CD4-positive, alpha-beta T cell (primary cell): ENCODE measurements at regions not wholly inside any gene's neighbourhood (a gene's known extent, or its start where the extent isn't known, plus 50 kb on each side); places are given as distances from the start of the nearest gene placed in this dataset.

ENCODE experiments used
- ATAC-seq: fragments of 200-7000 bp; cut with Tn5 transposase; one replicate; pipeline ENCODE4 v1.10.0; 2022; ENCODE audit warnings: mild to moderate bottlenecking; ENCODE audit not compliant: poor library complexity
- CTCF ChIA-PET: fragments of 350-600 bp; sonication (Branson Sonifier 250); formaldehyde crosslinking; loops from one replicate; lab custom pipeline; 2021; ENCODE audit warnings: antibody characterized with exemption, inconsistent platforms; lab: Charles Lee
- POLR2A ChIA-PET: fragments of 350-600 bp; sonication (Branson Sonifier 250); formaldehyde crosslinking; loops from one replicate; lab custom pipeline; 2021; ENCODE audit warnings: antibody characterized with exemption, inconsistent platforms; lab: Charles Lee
- DNase-seq, 14 experiments: peaks; one replicate each; pipeline ENCODE4 v3.0.0-alpha.2; 2013 to 2020; ENCODE audit warnings: mixed read lengths in 2 of 14
- H3K27ac ChIP-seq, 2 donors: one replicate each; pipeline versions ENCODE4 v1.5.1 to v1.7.0; 2013; ENCODE audit warnings: low read length in 2 of 2, low read depth in 1 of 2, mild to moderate bottlenecking in 1 of 2
- H3K27me3 ChIP-seq, 2 experiments: 1 replicate in 1 of 2; 2 replicates in 1 of 2; pipeline versions ENCODE4 v1.6.1 to v1.7.0; 2013; ENCODE audit warnings: low read length in 2 of 2, control low read depth in 1 of 2, mild to moderate bottlenecking in 1 of 2, moderate library complexity in 1 of 2; ENCODE audit not compliant: insufficient read depth in 2 of 2, control insufficient read depth in 1 of 2
- H3K36me3 ChIP-seq: one replicate; pipeline ENCODE4 v1.6.1; 2013; ENCODE audit warnings: low read length, control low read depth; ENCODE audit not compliant: insufficient read depth
- H3K4me1 ChIP-seq: one replicate; pipeline ENCODE4 v1.6.1; 2013; ENCODE audit warnings: low read length, control low read depth; ENCODE audit not compliant: insufficient read depth
- H3K4me3 ChIP-seq: one replicate; pipeline ENCODE4 v1.5.1; 2013; ENCODE audit warnings: mild to moderate bottlenecking, low read length, moderate library complexity
- H3K9me3 ChIP-seq, 2 experiments: 1 replicate in 1 of 2; 2 replicates in 1 of 2; pipeline versions ENCODE4 v1.6.1 to v1.7.0; 2013; ENCODE audit warnings: low read length in 2 of 2, mild to moderate bottlenecking in 2 of 2, control low read depth in 1 of 2, moderate library complexity in 1 of 2; ENCODE audit not compliant: control insufficient read depth in 1 of 2, insufficient read depth in 1 of 2
- H3K27ac Mint-ChIP-seq: one replicate; pipeline ENCODE4 v1.8.0; 2020; ENCODE audit warnings: mixed read lengths
- H3K27me3 Mint-ChIP-seq: one replicate; pipeline ENCODE4 v1.8.0; 2021; ENCODE audit warnings: mixed read lengths
- H3K36me3 Mint-ChIP-seq: one replicate; pipeline ENCODE4 v1.8.0; 2021; ENCODE audit warnings: low read depth, mixed read lengths
- H3K4me1 Mint-ChIP-seq: one replicate; pipeline ENCODE4 v1.8.0; 2021; ENCODE audit warnings: low read depth, mixed read lengths
- H3K4me3 Mint-ChIP-seq: one replicate; pipeline ENCODE4 v1.8.0; 2020; ENCODE audit warnings: mild to moderate bottlenecking, mixed read lengths
- H3K9me3 Mint-ChIP-seq: one replicate; pipeline ENCODE4 v1.8.0; 2020; ENCODE audit warnings: mixed read lengths
- intact Hi-C, 2 experiments: fragments of 100-400 bp; cut with DNase I in 1 of 2; cut with micrococcal nuclease in 1 of 2; formaldehyde crosslinking; loops; one replicate each; pipeline versions ENCODE4 v1.15.1 to v1.9.0; 2023 to 2025; cut with DNase I, micrococcal nuclease
- TF ChIP-seq, protein P1 (sequence below): fragments of 200-600 bp; IDR thresholded peaks from one replicate; pipeline ENCODE4 v1.8.0; 2022; ENCODE audit warnings: antibody characterized with exemption, mild to moderate bottlenecking

DNA sequence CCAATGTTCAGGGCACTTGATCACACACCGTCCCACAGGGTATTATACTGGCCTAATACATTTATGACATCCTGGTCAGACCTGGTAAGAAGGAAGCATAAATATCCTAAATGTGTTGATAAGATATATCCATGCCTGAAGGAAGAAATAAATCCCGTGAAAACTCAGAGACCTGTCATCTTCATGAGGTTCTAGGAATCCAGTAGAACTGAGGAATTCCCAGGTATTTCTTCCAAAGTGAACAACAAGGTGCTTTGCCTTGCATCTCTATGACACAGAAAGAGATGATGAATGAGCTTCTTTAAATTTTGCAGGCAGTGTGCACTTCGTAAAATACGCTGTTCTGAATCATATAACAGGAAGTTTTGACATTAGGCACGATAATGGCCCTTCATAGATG lies 78.1 kb upstream of the VGLL3 start:
- intact Hi-C loops, result no loop called here
- ATAC-seq, result no peak
- no peak overlapping the region for H3K27ac ChIP-seq
- no peaks in the 10 kb centered on the region for H3K36me3 ChIP-seq
- no peaks in the 10 kb centered on the region for H3K27me3 ChIP-seq
- DNase-seq, result no peak
- Mint-ChIP-seq H3K4me1 (no peaks in the 10 kb centered on the region), H3K9me3 (no peaks in the 10 kb centered on the region), H3K27ac (no peak overlapping the region), H3K4me3 (no peak overlapping the region), H3K36me3 (no peaks in the 10 kb centered on the region), H3K27me3 (peaks cover 4% of the 10 kb centered on the region)
- H3K4me3 ChIP-seq, result no peak overlapping the region
- POLR2A ChIA-PET, result no interaction called here
- CTCF ChIA-PET, result no interaction called here
- H3K4me1 ChIP-seq, result no peaks in the 10 kb centered on the region
- no peaks in the 10 kb centered on the region for H3K9me3 ChIP-seq
- TF ChIP-seq, protein P1, sequence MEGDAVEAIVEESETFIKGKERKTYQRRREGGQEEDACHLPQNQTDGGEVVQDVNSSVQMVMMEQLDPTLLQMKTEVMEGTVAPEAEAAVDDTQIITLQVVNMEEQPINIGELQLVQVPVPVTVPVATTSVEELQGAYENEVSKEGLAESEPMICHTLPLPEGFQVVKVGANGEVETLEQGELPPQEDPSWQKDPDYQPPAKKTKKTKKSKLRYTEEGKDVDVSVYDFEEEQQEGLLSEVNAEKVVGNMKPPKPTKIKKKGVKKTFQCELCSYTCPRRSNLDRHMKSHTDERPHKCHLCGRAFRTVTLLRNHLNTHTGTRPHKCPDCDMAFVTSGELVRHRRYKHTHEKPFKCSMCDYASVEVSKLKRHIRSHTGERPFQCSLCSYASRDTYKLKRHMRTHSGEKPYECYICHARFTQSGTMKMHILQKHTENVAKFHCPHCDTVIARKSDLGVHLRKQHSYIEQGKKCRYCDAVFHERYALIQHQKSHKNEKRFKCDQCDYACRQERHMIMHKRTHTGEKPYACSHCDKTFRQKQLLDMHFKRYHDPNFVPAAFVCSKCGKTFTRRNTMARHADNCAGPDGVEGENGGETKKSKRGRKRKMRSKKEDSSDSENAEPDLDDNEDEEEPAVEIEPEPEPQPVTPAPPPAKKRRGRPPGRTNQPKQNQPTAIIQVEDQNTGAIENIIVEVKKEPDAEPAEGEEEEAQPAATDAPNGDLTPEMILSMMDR, result no peak

GRCh38 chr3:87062685-87063084 lies 71.7 kb upstream of the VGLL3 start:
- H3K9me3 ChIP-seq, result no peaks in the 10 kb centered on the region
- no peaks in the 10 kb centered on the region for H3K4me1 ChIP-seq
- ATAC-seq (no peak), DNase-seq (no peak)
- peaks cover 9% of the 10 kb centered on the region for H3K27me3 Mint-ChIP-seq
- POLR2A ChIA-PET, result no interaction called here
- intact Hi-C loops, result no loop called here
- CTCF ChIA-PET, result no interaction called here
- H3K27ac ChIP-seq, result no peak overlapping the region
- no peaks in the 10 kb centered on the region for H3K36me3 Mint-ChIP-seq
- no peaks in the 10 kb centered on the region for H3K36me3 ChIP-seq
- H3K4me3 ChIP-seq, result no peak overlapping the region
- no peaks in the 10 kb centered on the region for H3K27me3 ChIP-seq
- H3K4me1 Mint-ChIP-seq, result no peaks in the 10 kb centered on the region
- peaks cover 6% of the 10 kb centered on the region for H3K9me3 Mint-ChIP-seq
- H3K27ac Mint-ChIP-seq, result no peak overlapping the region
- no peak overlapping the region for H3K4me3 Mint-ChIP-seq
- TF ChIP-seq, protein P1, result no peak

DNA sequence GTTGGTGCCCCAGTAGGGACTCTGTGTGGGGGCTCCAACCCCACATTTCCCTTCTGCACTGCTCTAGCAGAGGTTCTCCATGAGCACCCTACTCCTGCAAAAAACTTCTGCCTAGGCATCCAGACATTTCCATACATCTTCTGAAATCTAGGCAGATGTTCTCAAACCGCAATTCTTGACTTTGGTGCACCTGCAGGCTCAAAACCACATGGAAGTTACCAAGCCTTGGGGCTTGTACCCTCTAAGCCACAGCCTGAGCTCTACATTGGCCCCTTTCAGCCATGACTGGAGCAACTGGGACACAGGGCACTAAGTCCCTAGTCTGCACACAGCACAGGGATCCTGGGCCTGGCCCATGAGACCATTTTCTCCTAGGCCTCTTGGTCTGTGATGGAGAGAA lies 66.5 kb upstream of the VGLL3 start:
- H3K9me3 Mint-ChIP-seq, result peaks cover 9% of the 10 kb centered on the region
- no peak overlapping the region for H3K27ac Mint-ChIP-seq
- H3K4me3 ChIP-seq, result no peak overlapping the region
- peaks cover 0 to 7% of the 10 kb centered on the region in 2 experiments for H3K9me3 ChIP-seq
- intact Hi-C loops, result no loop called here
- H3K27me3 ChIP-seq, result no peaks in the 10 kb centered on the region
- ChIA-PET POLR2A (no interaction called here), CTCF (no interaction called here)
- no peaks in the 10 kb centered on the region for H3K4me1 ChIP-seq
- H3K36me3 ChIP-seq, result no peaks in the 10 kb centered on the region
- peaks cover 4% of the 10 kb centered on the region for H3K27me3 Mint-ChIP-seq
- no peaks in the 10 kb centered on the region for H3K4me1 Mint-ChIP-seq
- no peaks in the 10 kb centered on the region for H3K36me3 Mint-ChIP-seq
- TF ChIP-seq, protein P1, result no peak
- DNase-seq (no peak), ATAC-seq (no peak)
- H3K27ac ChIP-seq, result no peak overlapping the region
- H3K4me3 Mint-ChIP-seq, result no peak overlapping the region
